ENCODE measurements at regions not wholly inside any gene's neighbourhood (a gene's known extent, or its start where the extent isn't known, plus 50 kb on each side); places are given as distances from the start of the nearest gene placed in this dataset.
"Not testable (repeated sequence)": the region's sequence is repeated elsewhere in the genome, so short reads cannot be mapped to it uniquely, and the experiment has no call there.

- Histone ChIP-seq H3K4me3 (ENCODE audit: low read depth, low read length) (no peak overlapping the region), H3K36me3 (ENCODE audit: control insufficient read depth, insufficient read depth, low read length) (no peaks in the 10 kb centered on the region), H3K27me3 (ENCODE audit: control insufficient read depth, insufficient read depth, low read length) (no peaks in the 10 kb centered on the region)
- TF ChIP-seq, protein P1, sequence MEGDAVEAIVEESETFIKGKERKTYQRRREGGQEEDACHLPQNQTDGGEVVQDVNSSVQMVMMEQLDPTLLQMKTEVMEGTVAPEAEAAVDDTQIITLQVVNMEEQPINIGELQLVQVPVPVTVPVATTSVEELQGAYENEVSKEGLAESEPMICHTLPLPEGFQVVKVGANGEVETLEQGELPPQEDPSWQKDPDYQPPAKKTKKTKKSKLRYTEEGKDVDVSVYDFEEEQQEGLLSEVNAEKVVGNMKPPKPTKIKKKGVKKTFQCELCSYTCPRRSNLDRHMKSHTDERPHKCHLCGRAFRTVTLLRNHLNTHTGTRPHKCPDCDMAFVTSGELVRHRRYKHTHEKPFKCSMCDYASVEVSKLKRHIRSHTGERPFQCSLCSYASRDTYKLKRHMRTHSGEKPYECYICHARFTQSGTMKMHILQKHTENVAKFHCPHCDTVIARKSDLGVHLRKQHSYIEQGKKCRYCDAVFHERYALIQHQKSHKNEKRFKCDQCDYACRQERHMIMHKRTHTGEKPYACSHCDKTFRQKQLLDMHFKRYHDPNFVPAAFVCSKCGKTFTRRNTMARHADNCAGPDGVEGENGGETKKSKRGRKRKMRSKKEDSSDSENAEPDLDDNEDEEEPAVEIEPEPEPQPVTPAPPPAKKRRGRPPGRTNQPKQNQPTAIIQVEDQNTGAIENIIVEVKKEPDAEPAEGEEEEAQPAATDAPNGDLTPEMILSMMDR (IDR thresholded peaks at IDR 0.05; ENCODE audit: insufficient read depth, low read length, poor library complexity, severe bottlenecking): no peak
- DNase-seq (ENCODE audit: low read depth): no peak
These were observed 526.4 kb downstream of the KIF20B start for GRCh38 chr10:90227786-90228185.

DNA sequence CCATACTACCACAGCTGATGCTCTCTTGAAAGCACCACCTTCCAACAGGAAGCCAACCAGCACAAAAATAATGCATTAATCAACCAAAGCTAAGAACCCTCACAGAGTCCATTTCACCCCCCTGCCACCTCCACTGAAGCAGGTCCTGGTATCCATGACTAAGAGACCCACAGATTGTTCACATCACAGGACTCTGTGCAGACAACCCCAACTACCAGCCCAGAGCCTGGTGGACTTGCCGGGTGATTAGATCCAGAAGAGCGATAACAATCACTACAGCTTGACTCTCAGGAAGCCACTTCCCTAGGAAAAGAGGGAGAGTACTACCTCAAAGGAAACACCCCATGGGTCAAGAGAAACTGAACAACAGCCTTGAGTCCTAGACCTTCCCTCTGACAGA lies 528.1 kb downstream of the KIF20B start:
- H3K4me3 ChIP-seq (ENCODE audit: low read depth, low read length): no peak overlapping the region
- no peaks in the 10 kb centered on the region for H3K27me3 ChIP-seq (ENCODE audit: control insufficient read depth, insufficient read depth, low read length)
- TF ChIP-seq, protein P1 (IDR thresholded peaks at IDR 0.05; ENCODE audit: insufficient read depth, low read length, poor library complexity, severe bottlenecking): no peak
- no peaks in the 10 kb centered on the region for H3K36me3 ChIP-seq (ENCODE audit: control insufficient read depth, insufficient read depth, low read length)
- DNase-seq (ENCODE audit: low read depth): no peak

- DNase-seq (ENCODE audit: low read depth); H3K27me3 ChIP-seq (ENCODE audit: control insufficient read depth, insufficient read depth, low read length); H3K36me3 ChIP-seq (ENCODE audit: control insufficient read depth, insufficient read depth, low read length); H3K4me3 ChIP-seq (ENCODE audit: low read depth, low read length): not testable (repeated sequence)
These were observed 532.4 kb downstream of the KIF20B start for GRCh38 chr10:90233805-90234204.

GRCh38 chr10:90245623-90246022 lies 544.2 kb downstream of the KIF20B start:
- no peaks in the 10 kb centered on the region for H3K36me3 ChIP-seq (ENCODE audit: control insufficient read depth, insufficient read depth, low read length)
- TF ChIP-seq, protein P1 (IDR thresholded peaks at IDR 0.05; ENCODE audit: insufficient read depth, low read length, poor library complexity, severe bottlenecking): no peak
- no peak overlapping the region for H3K4me3 ChIP-seq (ENCODE audit: low read depth, low read length)
- H3K27me3 ChIP-seq (ENCODE audit: control insufficient read depth, insufficient read depth, low read length): no peaks in the 10 kb centered on the region
- no peak for DNase-seq (ENCODE audit: low read depth)

- DNase-seq (ENCODE audit: low read depth); H3K36me3 ChIP-seq (ENCODE audit: control insufficient read depth, insufficient read depth, low read length); H3K4me3 ChIP-seq (ENCODE audit: low read depth, low read length); H3K27me3 ChIP-seq (ENCODE audit: control insufficient read depth, insufficient read depth, low read length): not testable (repeated sequence)
These were observed 549.4 kb downstream of the KIF20B start for GRCh38 chr10:90250784-90251183.

DNA sequence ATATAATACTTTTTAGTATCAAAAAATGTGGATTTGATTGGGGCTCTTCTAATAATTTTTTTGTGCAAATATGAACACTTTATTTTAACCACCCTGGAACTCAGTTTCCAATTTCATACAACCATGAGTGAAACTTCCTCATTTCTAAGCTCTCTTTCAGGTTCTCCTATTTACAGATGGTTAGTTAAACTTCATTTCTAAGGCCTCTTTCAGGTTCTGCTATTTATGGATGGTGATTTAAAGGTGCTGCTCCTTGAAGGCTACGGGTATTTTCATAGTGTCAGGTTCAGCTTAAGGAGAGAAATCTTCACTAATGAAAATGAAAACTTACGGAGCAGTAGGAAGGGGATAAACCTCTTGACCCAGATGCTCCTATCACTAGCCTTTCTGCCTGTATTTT lies 568.3 kb downstream of the KIF20B start:
- Histone ChIP-seq H3K4me3 (ENCODE audit: low read depth, low read length) (no peak overlapping the region), H3K27me3 (ENCODE audit: control insufficient read depth, insufficient read depth, low read length) (no peaks in the 10 kb centered on the region), H3K36me3 (ENCODE audit: control insufficient read depth, insufficient read depth, low read length) (no peaks in the 10 kb centered on the region)
- TF ChIP-seq, protein P1 (IDR thresholded peaks at IDR 0.05; ENCODE audit: insufficient read depth, low read length, poor library complexity, severe bottlenecking): no peak
- no peak for DNase-seq (ENCODE audit: low read depth)

DNA sequence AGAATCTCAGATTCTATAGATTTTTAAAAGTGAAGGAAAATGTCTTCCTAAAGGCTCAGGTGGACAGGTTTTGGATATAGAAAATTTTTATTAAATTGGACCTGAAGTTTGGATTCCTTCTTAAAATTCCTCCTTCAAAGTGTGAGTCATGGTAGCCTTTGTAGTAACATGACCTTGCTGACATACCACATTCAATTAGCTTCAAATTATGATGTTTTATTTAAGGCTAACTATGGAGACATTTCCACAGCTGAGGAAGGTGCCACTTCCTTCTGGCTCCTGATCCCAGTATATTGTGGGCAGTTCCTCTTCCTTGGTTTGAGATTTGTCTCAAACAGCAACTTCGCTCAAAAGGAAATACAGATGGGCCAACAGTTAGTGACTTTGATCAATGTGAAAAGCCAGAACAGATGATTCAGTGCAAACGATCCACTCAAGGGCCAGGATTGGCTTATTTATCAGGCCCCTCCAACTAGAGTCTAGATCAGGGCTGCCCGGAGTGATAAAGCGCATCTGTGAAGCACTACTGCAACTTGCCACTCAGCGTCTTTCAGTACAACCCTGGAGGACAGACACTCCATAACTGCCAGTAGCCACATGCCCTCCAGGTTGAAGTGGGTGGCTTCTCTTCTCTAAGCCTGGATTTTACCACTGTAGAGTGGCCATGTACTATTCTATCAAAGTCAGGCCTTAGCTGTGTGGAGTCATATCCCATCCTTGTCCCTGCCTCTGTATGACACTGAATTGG lies 573.5 kb downstream of the KIF20B start:
- Histone ChIP-seq H3K36me3 (ENCODE audit: control insufficient read depth, insufficient read depth, low read length) (no peaks in the 10 kb centered on the region), H3K27me3 (ENCODE audit: control insufficient read depth, insufficient read depth, low read length) (no peaks in the 10 kb centered on the region), H3K4me3 (ENCODE audit: low read depth, low read length) (no peak overlapping the region)
- TF ChIP-seq, protein P1 (IDR thresholded peaks at IDR 0.05; ENCODE audit: insufficient read depth, low read length, poor library complexity, severe bottlenecking): no peak
- no peak for DNase-seq (ENCODE audit: low read depth)

Data from kidney epithelial cell (primary cell).